ENCODE measurements at regions not wholly inside any gene's neighbourhood (a gene's known extent, or its start where the extent isn't known, plus 50 kb on each side); places are given as distances from the start of the nearest gene placed in this dataset.

DNA sequence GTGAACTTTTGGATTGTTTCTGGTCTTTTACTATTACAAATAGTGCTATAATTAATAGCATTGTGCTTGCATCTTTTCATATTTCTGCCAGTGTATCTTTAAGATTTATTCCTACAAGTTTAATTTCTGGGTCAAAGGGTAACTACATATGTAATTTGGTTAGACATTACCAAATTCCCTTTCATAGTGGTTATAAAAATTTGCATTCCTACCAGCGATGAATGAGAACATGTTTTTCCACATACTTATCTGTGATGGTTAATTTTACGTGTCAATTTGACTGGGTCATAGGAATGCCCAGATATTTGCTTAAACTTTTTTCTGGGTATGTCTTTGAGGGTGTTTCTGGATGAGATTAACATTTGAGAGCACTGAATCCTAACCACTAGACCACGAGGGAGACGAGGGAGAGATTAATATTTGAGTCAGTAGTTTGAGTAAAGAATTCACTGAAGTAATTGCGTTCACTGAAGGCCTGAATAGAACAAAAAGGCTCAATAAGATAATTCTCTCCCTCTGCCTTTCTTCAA, 132.3 kb upstream of the NEO1 start:
- no peak for DNase-seq (ENCODE audit: low spot score)

DNA sequence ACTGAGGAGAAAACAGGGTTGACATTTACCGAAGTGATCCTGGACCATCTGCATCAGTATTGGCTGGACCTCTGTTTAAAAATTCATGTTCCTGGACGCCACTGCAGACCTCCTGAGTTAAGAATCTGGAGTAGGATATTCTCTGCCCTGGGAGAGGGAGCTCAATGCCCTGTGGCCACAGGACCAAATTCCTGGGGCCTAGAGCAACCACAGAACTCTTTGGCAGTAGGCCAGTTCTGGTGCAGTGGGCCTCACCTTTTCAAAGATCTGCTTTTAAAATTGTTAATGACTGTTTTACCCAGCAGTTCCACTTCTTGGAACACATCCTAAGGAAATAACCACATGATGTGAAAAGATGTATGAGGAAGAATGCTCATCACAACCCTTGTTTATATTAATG, 133.3 kb upstream of the ADPGK start:
- DNase-seq (ENCODE audit: low spot score), result peak; percentile 55

DNA sequence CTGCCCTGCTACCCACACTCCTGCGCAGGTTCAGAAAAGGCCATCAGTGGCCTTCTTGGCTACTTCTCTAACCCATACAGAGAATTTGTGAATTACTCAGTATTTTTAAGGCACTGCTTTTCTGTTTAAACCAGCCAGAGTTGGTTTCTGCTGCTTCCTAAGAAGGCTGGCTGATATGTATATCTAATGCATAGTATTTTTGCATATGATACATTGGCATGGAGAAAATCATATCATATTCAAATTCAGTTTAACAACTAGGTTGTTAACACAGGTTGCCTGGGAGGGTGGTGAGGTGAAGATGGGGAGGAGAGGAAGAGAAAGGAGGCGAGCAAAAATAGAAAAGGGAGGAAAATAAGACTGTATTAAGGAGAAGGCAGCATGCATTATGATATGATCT, 132.8 kb upstream of the ADPGK start:
- no peak for DNase-seq (ENCODE audit: low spot score)

DNA sequence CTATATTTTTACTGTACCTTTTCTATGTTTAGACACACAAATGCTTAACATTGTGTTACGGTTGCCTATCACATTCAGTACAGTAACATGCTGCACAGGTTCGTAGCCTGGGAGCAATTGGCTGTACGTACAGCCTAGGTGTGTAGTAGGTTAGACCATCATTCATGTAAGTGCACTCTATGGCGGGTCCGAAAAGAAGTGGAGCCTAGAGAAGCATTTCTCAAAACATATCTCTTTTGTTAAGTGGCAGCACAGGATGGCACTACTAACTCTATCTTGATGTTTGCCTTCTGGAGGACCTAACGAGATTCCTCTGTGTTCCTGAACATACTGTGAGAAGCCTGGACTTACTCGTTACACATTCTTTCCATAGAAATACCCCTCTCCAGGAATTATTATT, 132.3 kb upstream of the ADPGK start:
- DNase-seq (ENCODE audit: low spot score), result no peak

DNA sequence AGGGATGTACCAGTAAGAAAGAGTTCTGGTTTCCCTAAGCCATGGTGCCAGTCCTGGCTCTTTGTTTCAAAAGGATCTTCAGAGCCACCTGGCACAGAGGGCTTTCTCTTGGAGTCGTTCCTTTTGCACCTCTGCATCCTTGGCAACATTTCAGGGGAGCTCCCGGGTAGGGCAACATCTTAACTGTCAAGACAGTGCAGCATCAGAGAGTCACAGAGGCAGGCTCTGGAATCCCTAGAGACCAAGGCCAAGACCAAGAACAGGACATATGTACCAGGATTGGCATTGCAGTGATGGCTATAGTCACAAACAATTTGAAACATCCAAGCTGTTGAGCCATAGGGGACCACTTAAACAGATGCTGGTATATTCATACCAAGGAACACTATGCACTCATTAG, 129.4 kb upstream of the ADPGK start:
- DNase-seq (ENCODE audit: low spot score), result no peak

DNA sequence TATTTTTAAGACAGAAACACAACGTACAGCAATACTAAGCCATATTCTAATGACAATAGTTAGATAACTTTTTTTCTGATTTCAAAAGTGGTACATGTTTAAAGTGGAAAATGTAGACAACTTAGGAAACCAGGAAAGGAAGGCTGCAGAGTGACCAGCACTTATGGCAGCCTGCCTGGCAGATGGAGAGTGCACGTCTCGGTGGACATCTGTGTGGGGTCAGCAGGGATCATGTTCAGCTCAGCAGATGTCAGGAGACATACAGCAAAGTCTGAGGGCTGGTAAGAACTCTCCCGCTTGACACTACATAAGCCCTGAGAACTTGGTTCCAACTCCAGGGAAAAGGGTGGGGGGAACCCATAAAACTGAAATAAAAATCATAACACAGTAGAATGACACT, 128.6 kb upstream of the ADPGK start:
- no peak for DNase-seq (ENCODE audit: low spot score)

DNA sequence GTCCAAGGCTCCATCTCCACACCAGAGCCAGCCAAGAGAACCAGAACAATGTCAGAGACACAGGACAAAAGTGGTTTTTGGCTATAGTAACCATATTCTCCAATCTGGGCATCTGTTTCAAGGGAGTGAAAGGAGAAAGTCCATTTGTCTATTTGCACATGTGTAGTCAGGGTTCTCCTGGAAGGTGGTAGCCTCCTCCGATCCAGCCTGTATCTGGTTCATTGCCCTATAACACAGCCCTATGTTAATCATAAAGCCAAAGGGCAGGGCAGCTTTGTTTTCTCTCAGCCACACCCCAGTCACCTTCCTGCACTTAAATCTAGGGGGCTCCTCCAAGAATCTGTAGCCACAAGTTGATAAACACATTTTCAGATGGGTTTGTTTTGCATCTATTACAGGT, 128.1 kb upstream of the ADPGK start:
- peak; percentile 24 for DNase-seq (ENCODE audit: low spot score)

DNA sequence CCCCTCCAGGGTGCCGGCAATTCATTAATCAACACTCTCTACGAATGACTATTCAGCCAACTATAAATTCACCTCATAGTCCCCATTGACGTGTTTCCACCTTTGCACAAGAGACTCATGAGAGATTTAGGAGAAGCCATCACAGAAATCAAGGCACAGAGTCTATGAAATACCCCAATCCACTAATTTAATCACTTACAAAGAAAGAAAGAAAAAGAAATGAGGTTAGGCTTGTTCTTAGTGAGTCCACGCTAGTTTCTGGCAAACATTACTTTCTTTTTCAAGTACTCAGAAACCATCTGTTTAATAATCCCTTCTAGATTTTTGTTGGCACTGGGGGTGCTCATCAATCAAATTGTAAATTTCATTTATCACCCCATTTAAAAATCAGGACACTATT, 125.2 kb upstream of the ADPGK start:
- no peak for DNase-seq (ENCODE audit: low spot score)

DNA sequence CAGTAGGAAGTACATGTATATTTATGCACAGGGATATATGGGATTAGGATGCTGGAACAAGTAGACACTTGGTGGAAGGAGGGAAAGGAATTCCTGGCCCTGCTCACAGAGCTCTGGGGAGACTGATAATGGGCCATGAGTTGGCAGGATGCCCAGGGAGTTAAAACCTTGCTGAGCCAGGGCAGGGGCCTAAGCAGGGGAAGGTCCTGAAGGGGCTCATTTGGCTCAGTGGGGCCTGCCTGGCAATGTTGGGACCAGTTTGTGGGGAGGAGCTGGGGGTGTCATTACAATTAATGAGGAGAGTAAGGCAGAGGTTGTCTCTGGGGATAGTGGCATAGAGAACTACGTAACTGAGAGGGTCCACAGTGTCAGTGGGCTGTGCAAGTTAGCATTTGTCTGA, 124.2 kb upstream of the ADPGK start:
- DNase-seq (ENCODE audit: low spot score), result no peak

DNA sequence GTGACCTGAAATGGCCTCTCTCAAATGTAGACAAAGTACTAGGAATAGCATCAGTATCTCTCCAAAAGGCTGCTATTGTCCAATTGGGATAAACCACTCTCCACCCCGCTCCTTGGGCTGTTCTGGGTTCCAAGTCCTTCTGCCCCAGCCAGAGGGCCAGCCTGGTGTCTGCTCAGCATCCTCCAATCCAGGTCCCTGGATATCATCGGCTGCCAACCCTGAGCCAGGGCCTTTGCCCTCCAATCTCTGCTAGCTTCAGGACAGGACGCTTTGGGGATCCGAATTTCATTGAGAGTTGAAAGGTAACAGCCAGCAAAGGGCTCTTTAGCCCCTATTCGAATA, 119.3 kb upstream of the ADPGK start:
- DNase-seq (ENCODE audit: low spot score), result no peak

DNA sequence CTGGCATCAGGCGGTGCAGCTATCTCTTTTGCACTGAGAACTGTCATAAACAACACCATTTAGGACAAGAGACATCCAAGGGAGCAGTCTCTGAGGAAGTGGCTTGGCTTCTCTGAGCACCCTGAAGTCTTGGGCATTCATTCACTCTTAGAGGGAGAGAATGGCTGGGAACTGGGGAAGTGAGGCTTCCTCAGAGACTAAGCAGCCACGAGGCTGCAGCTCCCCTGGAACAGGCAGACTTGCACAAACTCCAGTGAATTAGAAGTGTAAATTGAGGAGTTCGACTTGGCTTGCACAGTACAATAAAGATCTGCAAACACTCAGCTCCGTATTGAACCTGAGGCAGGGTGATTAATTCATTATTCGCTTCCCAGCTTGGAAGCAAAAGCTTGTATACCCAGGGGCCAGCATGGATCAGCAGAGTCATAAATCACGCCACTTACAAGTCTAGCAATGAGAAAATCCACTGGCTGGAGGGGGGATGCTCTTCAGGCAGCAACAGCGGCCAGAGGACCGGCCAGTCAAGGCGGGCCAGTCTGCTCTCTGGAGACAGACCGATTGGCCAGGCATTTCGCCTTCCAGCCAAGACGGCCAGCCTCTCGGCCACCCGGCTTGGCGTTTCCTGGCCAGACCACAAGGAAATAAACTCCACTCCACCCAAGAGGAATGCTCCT, 118.8 kb upstream of the ADPGK start:
- DNase-seq (ENCODE audit: low spot score), result peak; percentile 66

DNA sequence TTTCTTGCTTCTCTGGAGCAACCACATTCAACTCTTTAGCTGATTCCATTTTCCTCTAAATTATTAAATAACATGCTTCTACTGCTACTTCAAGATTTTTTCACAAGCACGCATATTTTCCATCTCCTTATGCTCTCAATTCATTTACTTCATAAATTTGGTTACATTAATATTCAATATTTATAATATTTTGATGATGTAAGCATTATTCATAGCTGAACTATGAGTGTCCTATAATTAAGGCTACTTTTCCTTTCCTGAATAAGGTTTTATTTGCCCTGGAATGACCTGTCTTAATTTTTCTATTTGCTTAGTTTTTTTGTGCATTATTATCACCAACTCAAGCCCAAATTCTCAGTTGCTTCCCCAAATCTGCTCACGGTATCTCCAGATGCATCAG, 109.4 kb upstream of the ADPGK start:
- DNase-seq (ENCODE audit: low spot score), result no peak

DNA sequence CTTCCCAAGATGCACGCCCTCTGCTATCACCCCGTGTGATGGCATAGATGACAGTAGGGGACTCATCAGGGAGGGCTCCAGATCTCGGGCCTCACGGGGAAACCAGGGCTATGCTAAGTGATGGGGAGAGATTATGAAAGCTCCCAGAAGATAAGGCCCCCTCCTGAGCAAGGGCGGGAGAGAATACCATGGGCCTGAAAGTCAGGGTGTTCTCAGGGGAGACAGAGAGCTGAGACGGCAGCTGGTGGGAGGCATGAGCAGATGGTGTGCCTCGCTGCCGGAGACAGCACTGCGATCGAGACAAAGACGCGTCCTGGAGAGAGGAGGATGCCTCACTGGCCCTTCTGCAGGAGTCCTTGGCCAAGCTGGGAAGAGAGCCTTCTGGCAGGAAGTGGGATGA, 106.5 kb upstream of the ADPGK start:
- no peak for DNase-seq (ENCODE audit: low spot score)

DNA sequence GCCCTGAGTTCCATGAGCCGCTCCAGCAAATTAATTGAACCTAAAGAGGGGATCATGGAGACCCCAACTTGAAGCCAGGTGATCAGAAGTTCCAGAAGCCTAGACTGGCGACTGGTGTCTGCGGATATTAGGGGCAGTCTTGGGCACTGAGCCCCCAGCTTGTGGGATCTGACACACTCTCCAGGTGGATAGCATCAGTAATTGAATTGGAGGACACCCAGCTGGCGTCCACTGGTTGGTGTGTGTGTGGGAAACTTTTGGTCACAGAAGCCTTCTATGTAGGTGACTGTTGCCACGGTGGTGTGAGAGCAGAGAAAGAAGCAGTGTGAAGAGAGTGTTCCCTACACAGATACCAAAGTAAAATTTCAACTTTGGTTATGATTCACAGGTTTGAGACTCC, 106.0 kb upstream of the ADPGK start:
- no peak for DNase-seq (ENCODE audit: low spot score)

DNA sequence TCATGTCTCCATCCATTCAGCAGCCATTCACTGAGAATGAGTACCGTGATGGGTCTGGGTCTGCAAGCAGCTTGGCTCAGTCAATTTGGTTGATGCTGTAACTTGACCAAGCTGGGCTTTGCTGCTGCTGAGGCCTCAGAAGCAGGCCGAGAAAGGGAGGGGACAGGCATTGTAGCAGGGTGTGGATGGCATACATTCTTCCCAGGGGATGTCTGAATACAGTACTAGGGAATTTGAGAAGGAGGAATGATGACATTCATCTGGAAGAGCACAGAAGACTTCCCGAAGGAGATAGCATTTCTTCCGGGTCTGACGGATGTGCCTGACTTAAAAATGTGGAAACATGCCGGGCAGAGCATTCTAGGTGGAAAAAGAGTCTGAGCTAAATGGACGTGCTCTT, 105.3 kb upstream of the ADPGK start:
- no peak for DNase-seq (ENCODE audit: low spot score)

DNA sequence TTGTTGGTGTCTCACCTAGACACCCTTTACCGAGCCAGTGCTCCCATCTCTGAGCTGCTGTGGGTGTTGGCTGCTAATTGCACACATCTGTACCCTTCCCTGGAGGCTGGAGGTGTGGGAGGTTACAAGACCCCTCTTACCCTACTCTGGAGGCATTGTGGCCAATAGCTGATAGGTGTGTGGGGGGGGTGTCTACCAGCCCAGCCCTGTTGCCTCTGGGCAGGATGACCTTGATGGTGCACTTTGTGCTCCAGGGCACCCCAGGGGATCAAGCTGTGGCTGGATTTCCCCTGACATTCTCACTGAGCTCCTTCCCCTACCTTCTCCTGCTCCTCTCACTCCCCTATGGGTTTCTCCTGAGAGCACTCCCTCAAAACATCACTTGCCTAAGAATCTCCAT, 104.7 kb upstream of the ADPGK start:
- no peak for DNase-seq (ENCODE audit: low spot score)

DNA sequence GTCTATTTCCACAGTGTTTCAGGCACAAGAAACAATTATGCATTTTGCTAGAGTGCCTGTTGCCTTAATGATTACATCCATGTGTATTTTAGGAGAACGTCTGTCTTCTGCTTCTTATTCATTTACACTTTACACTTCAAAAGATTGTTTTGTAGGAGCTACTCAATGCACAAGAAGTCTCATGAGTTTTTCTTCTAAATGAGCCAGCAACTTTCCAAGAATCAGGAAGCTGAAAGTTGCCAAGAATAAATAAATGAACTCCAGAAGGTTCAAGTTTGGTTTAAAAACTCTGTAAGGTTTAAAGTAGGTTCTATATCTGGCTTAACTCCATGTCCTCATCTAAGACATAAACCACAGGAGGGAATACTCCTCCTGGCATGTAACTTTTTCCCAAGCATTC, 103.8 kb upstream of the ADPGK start:
- DNase-seq (ENCODE audit: low spot score), result no peak

DNA sequence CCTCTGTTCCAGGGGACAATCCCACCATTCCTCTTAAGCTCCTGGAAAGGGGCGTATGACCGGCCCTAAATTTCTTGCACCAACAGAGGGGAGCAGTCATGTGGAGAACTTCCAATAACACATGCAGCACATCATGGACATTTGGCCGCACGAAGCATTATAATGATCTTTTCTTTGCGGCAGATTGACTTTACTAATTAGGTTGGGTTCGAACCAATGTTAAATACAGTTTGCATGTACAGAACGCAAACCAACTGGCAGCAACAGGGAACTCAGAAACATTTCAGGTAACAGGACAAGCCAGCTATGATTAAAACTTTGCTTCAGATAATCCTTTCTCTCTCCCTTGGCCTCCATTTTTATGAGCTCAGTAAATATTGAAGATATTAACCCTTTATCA, 100.8 kb upstream of the ADPGK start:
- DNase-seq (ENCODE audit: low spot score), result no peak

DNA sequence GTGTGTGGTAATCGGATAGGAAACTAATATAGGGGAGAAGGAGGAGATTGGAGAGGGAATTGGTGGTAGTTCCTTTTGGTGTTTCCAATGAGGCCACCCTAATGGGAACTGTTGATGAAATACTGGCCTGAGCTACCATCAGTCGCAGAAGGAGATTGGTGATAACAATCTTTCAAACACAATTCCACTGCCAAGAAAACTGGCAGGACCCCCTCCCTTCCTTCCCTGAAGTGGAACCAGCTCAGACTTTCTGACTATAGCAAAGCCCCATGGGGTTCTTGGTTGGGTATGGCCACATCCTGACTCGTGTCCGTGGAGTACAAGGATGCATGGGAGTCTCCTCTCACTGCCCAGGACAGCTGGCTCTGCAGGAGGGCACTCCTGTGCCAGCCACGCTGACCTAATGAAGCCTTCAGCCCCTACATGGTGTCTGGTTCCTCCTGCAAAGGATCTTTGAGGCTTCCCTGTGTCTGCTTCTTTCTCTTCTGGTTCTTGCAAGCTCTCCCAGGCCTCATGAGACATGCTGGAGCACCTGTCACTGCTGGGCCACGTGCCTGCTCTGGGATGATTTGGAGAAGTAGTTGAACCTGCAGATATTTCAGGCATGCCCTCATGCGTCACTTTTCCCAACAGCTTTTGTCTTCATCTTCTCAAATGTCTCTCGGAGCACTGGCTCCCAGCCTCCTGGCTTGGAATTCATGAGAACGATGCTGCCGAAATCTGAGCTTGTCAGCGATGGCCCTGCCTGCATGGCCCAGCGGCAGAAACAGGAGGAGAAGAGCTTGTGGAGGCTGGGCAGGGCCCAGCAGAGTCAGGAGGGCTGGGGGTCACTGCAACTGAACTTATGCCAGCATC, 90.0 kb upstream of the ADPGK start:
- DNase-seq (ENCODE audit: low spot score), result peak; percentile 11

DNA sequence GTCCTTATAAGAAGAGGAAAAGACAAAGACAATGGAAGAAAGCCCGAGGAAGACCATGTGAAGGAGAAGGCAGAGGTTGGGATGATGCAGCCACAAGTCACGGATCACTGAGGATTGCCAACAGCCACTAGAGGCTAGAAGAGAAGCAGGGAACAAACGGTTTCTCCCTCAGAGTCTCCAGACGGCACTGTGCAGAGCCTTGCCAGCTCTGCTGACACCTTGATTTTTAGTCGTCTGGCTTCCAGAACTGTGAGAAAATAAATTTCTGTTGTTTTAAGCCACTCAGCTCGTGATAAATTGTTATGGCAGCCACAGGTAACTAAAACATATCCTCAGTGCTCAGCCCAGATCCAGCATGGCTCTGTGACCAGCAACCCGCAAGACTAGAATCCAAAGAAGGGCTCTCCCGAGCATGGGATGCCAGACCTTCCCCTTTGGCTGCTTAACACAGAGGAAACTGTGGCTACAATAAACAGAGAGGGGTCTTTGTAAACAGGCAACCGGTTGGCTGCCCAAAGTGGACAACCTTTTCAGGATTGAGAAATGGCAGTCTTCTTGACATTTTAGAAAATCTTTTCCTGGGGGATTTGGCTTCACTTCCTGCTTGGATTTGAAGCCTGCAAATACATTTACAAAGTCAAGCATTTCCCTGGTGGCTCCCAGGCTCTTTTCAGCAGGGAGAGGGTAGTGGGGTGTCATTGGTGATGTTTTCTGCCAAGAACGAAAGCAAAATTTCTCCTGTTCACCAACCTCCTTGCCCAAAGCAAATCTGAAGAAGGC, 88.7 kb upstream of the ADPGK start:
- DNase-seq (ENCODE audit: low spot score), result no peak

DNA sequence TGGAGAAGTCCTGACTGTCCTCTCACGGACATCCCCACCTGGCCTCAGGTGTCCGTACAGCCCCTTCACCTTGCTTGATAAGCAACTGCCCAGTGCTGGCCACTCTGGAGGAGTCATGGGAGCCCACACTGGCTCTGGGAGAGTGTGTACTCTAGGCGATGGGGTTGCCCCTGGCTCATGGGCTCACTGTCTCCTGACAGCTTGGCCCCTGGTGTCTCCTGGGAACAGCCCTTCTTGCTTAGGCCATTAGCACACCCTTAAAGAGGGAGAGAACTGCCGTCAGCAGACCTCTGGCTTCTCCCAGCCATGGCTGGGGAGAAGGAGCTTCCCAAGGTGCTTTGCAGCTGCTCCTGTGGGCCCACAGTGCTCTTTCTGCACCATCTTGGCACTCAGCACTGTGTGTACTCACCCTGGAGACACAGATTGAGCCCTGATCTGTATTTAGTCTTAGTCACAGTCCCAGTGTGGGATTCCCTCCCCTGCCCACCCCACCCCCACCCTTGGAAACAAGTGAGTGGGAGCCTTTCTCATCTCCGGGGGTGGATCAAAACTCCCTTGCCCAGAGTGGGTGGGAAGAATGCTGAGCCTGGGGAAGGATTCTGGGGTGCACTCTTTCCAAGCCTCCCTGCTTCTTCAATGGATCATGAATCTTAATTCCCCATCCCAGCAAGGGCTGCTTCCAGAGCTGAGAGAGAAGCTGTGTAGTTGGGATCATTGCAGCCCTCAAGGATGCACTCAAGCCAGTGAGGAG, 83.5 kb upstream of the ADPGK start:
- no peak for DNase-seq (ENCODE audit: low spot score)

DNA sequence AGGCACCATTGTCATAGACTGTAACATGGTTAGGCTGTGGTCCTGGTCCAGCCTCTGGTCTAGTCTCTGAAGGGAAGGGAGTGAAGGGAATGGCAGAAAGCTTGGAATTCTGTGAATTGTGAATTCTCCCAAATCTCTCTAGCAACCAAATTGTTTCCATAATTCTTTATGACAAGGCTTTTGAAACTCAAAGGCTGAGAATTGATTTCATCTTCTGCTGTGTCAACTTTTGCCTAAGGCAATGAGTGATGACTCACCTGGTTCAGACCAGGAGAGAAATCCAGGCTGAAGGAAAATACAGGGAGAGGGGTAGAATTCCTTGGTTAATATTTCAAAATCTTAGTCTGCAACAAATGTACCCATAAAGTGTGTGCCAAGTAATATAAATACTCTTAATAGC, 82.6 kb upstream of the ADPGK start:
- DNase-seq (ENCODE audit: low spot score), result no peak
